Uterus (tissue), 2 donors: ENCODE measurements at regions not wholly inside any gene's neighbourhood (a gene's known extent, or its start where the extent isn't known, plus 50 kb on each side); places are given as distances from the start of the nearest gene placed in this dataset.
"Not testable (repeated sequence)": the region's sequence is repeated elsewhere in the genome, so short reads cannot be mapped to it uniquely, and the experiment has no call there.

Source experiments
- CTCF ChIP-seq, 4 experiments: fragments of 200-600 bp in 2 of 4; fragments of 450-650 bp in 2 of 4; sonication (generic) in 2 of 4; IDR thresholded peaks; one replicate each; pipeline ENCODE4 v1.5.1; 2016 to 2019; ENCODE audit warnings: antibody characterized with exemption in 4 of 4, mild to moderate bottlenecking in 2 of 4, moderate library complexity in 1 of 4
- POLR2A ChIP-seq, 2 donors: fragments of 450-650 bp; IDR thresholded peaks; one replicate each; pipeline ENCODE4 v1.6.1; 2016; ENCODE audit warnings: antibody characterized with exemption in 2 of 2, mild to moderate bottlenecking in 1 of 2, moderate library complexity in 1 of 2

GRCh38 chr15:84536181-84536580 lies 64.6 kb upstream of the ZSCAN2 start:
- not testable (repeated sequence) for TF ChIP-seq CTCF, POLR2A (IDR thresholded peaks at IDR 0.05)
